GM21786 (cell line): ENCODE measurements at regions not wholly inside any gene's neighbourhood (a gene's known extent, or its start where the extent isn't known, plus 50 kb on each side); places are given as distances from the start of the nearest gene placed in this dataset.
A peak's percentile ranks its signal among the peaks of the same experiment; 100 is the strongest.

Experiments used
- ATAC-seq: cut with Tn5 transposase; IDR thresholded peaks from one replicate; pipeline ENCODE4 v1.9.1; 2021; ENCODE audit not compliant: unreplicated experiment

- ATAC-seq = no peak
Measured at GRCh38 chr14:34219661-34220377, 242.2 kb downstream of the SPTSSA start.

GRCh38 chr14:34218881-34219280, 243.2 kb downstream of the SPTSSA start:
- ATAC-seq = no peak

GRCh38 chr14:34214961-34215360, 247.1 kb downstream of the SPTSSA start:
- no peak for ATAC-seq

GRCh38 chr14:34213332-34213731, 248.7 kb downstream of the SPTSSA start:
- no peak for ATAC-seq

GRCh38 chr14:34212172-34212929, 249.7 kb downstream of the SPTSSA start:
- no peak for ATAC-seq

- peak; percentile 85 for ATAC-seq
Measured at GRCh38 chr14:34211732-34212131, 250.3 kb downstream of the SPTSSA start.

GRCh38 chr14:34208532-34208931, 253.5 kb downstream of the SPTSSA start:
- no peak for ATAC-seq

- ATAC-seq = no peak
Measured at GRCh38 chr14:34205799-34206198, 254.9 kb upstream of the EGLN3 start.

- no peak for ATAC-seq
Measured at GRCh38 chr14:34204774-34205173, 253.9 kb upstream of the EGLN3 start.

- no peak for ATAC-seq
Measured at GRCh38 chr14:34203251-34203722, 252.4 kb upstream of the EGLN3 start.

GRCh38 chr14:34201909-34202637, 251.2 kb upstream of the EGLN3 start:
- no peak for ATAC-seq

- ATAC-seq = no peak
Measured at GRCh38 chr14:34199585-34199984, 248.7 kb upstream of the EGLN3 start.

GRCh38 chr14:34198096-34198495, 247.2 kb upstream of the EGLN3 start:
- ATAC-seq = no peak

- ATAC-seq = no peak
Measured at GRCh38 chr14:34195964-34196363, 245.1 kb upstream of the EGLN3 start.

- ATAC-seq = no peak
Measured at GRCh38 chr14:34190717-34191116, 239.8 kb upstream of the EGLN3 start.

- no peak for ATAC-seq
Measured at GRCh38 chr14:34189866-34190265, 239.0 kb upstream of the EGLN3 start.

- ATAC-seq = no peak
Measured at GRCh38 chr14:34187519-34188044, 236.7 kb upstream of the EGLN3 start.

GRCh38 chr14:34187061-34187460, 236.2 kb upstream of the EGLN3 start:
- no peak for ATAC-seq

GRCh38 chr14:34184126-34184525, 233.3 kb upstream of the EGLN3 start:
- ATAC-seq = no peak

GRCh38 chr14:34183478-34183877, 232.6 kb upstream of the EGLN3 start:
- ATAC-seq = no peak

GRCh38 chr14:34181338-34181737, 230.5 kb upstream of the EGLN3 start:
- ATAC-seq = no peak
